ENCODE measurements at regions not wholly inside any gene's neighbourhood (a gene's known extent, or its start where the extent isn't known, plus 50 kb on each side); places are given as distances from the start of the nearest gene placed in this dataset.

GRCh38 chr1:67991546-67991945, 58.9 kb downstream of the DIRAS3 start:
- WGBS (ENCODE audit: insufficient coverage, insufficient replicate concordance, low lambda C conversion rate, missing lambda C conversion rate), result 33% methylated on average over 5 of the region's 5 CpGs
- H3K4me3 ChIP-seq, result no peak overlapping the region
- H3K36me3 ChIP-seq (ENCODE audit: control insufficient read depth in 2 of 2, insufficient read depth in 2 of 2, low read length in 1 of 2), result no peaks in the 10 kb centered on the region
- H3K27ac ChIP-seq (ENCODE audit: control insufficient read depth, insufficient read depth), result no peak overlapping the region
- no peak for DNase-seq (ENCODE audit: low read depth, low spot score)
- no peaks in the 10 kb centered on the region for H3K4me1 ChIP-seq (ENCODE audit: control insufficient read depth, insufficient read depth, low read length)
- no peaks in the 10 kb centered on the region for H3K27me3 ChIP-seq (replicated peaks in 1 of 2; ENCODE audit: control insufficient read depth in 2 of 2, insufficient read depth in 2 of 2, low read length in 1 of 2)
- H4K20me1 ChIP-seq (ENCODE audit: control insufficient read depth, insufficient read depth), result no peaks in the 10 kb centered on the region
- in situ Hi-C loops (cut with MboI), result no loop called here
- no peak overlapping the region for H3K9ac ChIP-seq (ENCODE audit: control insufficient read depth, insufficient read depth, low read length)
- RAD21 ChIA-PET (ENCODE audit: unreplicated experiment), result no interaction called here
- BruUV-seq (replicated peaks), result no TSS peak
- no peak overlapping the region for H2AFZ ChIP-seq (ENCODE audit: control insufficient read depth, low read depth, low read length)
- H3K9me3 ChIP-seq (replicated peaks; ENCODE audit: control insufficient read depth, insufficient read depth, low read length), result no peaks in the 10 kb centered on the region
- POLR2A ChIA-PET, result no interaction called here
- H3K4me2 ChIP-seq (ENCODE audit: control insufficient read depth, insufficient read depth), result no peak overlapping the region
- no peak for TF ChIP-seq NFYB (IDR thresholded peaks at IDR 0.05; ENCODE audit: insufficient read depth, low read depth, low read length)
- no peak for TF ChIP-seq MTA3 (IDR thresholded peaks at IDR 0.05; ENCODE audit: borderline replicate concordance, low read length)
- H3K79me2 ChIP-seq (ENCODE audit: control insufficient read depth, insufficient read depth, low read length), result no peaks in the 10 kb centered on the region
- CTCF ChIA-PET, result no interaction called here
- no peak for FAIRE-seq
- no peak for ATAC-seq
- SMC1A ChIA-PET (ENCODE audit: uncharacterized antibody, unreplicated experiment), result interaction anchor here (1.1 kb wide), 1 partner anchor 58 kb away, joined by 3 read pairs; no protein-coding TSS in a partner anchor
- intact Hi-C loops (cut with micrococcal nuclease; ENCODE audit: unreplicated experiment), result loop anchor here (10.0 kb wide), 1 partner anchor 137 kb away; no protein-coding TSS in a partner anchor

GRCh38 chr1:67988066-67988465, 62.4 kb downstream of the DIRAS3 start:
- Histone ChIP-seq H3K9me3 (replicated peaks; ENCODE audit: control insufficient read depth, insufficient read depth, low read length) (no peaks in the 10 kb centered on the region), H3K4me3 (no peak overlapping the region), H3K79me2 (ENCODE audit: control insufficient read depth, insufficient read depth, low read length) (no peaks in the 10 kb centered on the region), H4K20me1 (ENCODE audit: control insufficient read depth, insufficient read depth) (no peaks in the 10 kb centered on the region), H3K27ac (ENCODE audit: control insufficient read depth, insufficient read depth) (no peak overlapping the region), H3K9ac (ENCODE audit: control insufficient read depth, insufficient read depth, low read length) (no peak overlapping the region), H3K4me1 (ENCODE audit: control insufficient read depth, insufficient read depth, low read length) (no peaks in the 10 kb centered on the region), H3K36me3 (ENCODE audit: control insufficient read depth in 2 of 2, insufficient read depth in 2 of 2, low read length in 1 of 2) (no peaks in the 10 kb centered on the region), H3K4me2 (ENCODE audit: control insufficient read depth, insufficient read depth) (no peak overlapping the region), H3K27me3 (replicated peaks in 1 of 2; ENCODE audit: control insufficient read depth in 2 of 2, insufficient read depth in 2 of 2, low read length in 1 of 2) (no peaks in the 10 kb centered on the region), H2AFZ (ENCODE audit: control insufficient read depth, low read depth, low read length) (no peak overlapping the region)
- 8% methylated on average over 5 of the region's 5 CpGs for WGBS (ENCODE audit: insufficient coverage, insufficient replicate concordance, low lambda C conversion rate, missing lambda C conversion rate)
- intact Hi-C loops (cut with micrococcal nuclease; ENCODE audit: unreplicated experiment) (no loop called here), in situ Hi-C loops (cut with MboI) (no loop called here)
- FAIRE-seq (no peak), ATAC-seq (no peak), DNase-seq (ENCODE audit: low read depth, low spot score) (no peak)
- POLR2A ChIA-PET, result no interaction called here
- SMC1A ChIA-PET (ENCODE audit: uncharacterized antibody, unreplicated experiment), result no interaction called here
- RAD21 ChIA-PET (ENCODE audit: unreplicated experiment), result no interaction called here
- BruUV-seq (replicated peaks), result no TSS peak
- CTCF ChIA-PET, result no interaction called here
- TF ChIP-seq ASH2L (IDR thresholded peaks at IDR 0.05; ENCODE audit: borderline replicate concordance, low read depth) (no peak), NFIC (IDR thresholded peaks at IDR 0.05; ENCODE audit: low read depth, low read length) (no peak), E2F4 (IDR thresholded peaks at IDR 0.05; ENCODE audit: low read depth, low read length) (no peak), TARDBP (IDR thresholded peaks at IDR 0.05; ENCODE audit: borderline replicate concordance) (no peak), PRDM15 (CRISPR knock-in tag; IDR thresholded peaks at IDR 0.05) (no peak), NBN (IDR thresholded peaks at IDR 0.05) (no peak), YY1 (IDR thresholded peaks at IDR 0.05; ENCODE audit: low read depth, low read length) (no peak), ZNF592 (IDR thresholded peaks at IDR 0.05) (no peak)
